ENCODE measurements at regions not wholly inside any gene's neighbourhood (a gene's known extent, or its start where the extent isn't known, plus 50 kb on each side); places are given as distances from the start of the nearest gene placed in this dataset.

GRCh38 chr11:112440518-112440917 is 179.9 kb upstream of the PLET1 start:
- no peak for TF ChIP-seq CTCF (IDR thresholded peaks at IDR 0.05)
- TF ChIP-seq POLR2A (IDR thresholded peaks at IDR 0.05) = no peak
